ENCODE measurements at regions not wholly inside any gene's neighbourhood (a gene's known extent, or its start where the extent isn't known, plus 50 kb on each side); places are given as distances from the start of the nearest gene placed in this dataset.

GRCh38 chr16:64390102-64390501 lies 731.8 kb downstream of the CDH11 start:
- TF ChIP-seq, protein P1, sequence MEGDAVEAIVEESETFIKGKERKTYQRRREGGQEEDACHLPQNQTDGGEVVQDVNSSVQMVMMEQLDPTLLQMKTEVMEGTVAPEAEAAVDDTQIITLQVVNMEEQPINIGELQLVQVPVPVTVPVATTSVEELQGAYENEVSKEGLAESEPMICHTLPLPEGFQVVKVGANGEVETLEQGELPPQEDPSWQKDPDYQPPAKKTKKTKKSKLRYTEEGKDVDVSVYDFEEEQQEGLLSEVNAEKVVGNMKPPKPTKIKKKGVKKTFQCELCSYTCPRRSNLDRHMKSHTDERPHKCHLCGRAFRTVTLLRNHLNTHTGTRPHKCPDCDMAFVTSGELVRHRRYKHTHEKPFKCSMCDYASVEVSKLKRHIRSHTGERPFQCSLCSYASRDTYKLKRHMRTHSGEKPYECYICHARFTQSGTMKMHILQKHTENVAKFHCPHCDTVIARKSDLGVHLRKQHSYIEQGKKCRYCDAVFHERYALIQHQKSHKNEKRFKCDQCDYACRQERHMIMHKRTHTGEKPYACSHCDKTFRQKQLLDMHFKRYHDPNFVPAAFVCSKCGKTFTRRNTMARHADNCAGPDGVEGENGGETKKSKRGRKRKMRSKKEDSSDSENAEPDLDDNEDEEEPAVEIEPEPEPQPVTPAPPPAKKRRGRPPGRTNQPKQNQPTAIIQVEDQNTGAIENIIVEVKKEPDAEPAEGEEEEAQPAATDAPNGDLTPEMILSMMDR (IDR thresholded peaks at IDR 0.05): no peak
- ATAC-seq (ENCODE audit: insufficient number of reproducible peaks, low FRiP score, low read depth): no peak
- H3K27ac ChIP-seq: peak overlapping the region; percentile 77 to 81

DNA sequence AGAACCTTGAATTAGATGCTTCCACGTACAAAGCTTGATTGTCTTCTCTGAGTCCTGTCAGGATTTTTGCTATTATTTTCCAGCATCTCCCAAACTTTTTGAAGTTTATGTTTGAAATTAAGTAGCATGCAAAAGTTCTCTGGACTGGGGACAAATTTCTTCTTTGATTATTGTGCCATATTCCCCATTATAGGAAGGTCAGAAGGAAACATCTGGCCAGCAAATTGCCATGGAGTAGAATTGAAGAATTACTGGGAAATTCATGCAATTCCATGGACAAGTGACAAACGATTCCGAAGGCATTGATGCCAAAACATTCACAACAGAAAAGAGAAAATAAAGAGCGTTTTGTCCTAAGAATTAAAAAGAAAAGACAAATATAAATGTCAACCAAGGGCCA lies 737.2 kb downstream of the CDH11 start:
- Histone ChIP-seq H3K4me1 (ENCODE audit: control insufficient read depth in 1 of 2, low read depth in 2 of 2) (peaks cover 0 to 2% of the 10 kb centered on the region in 2 donors), H3K9me3 (no peaks in the 10 kb centered on the region), H3K27me3 (replicated peaks; ENCODE audit: insufficient read depth) (no peaks in the 10 kb centered on the region), H3K27ac (no peak overlapping the region), H3K36me3 (no peaks in the 10 kb centered on the region), H3K4me3 (no peak overlapping the region)
- no peak for DNase-seq (ENCODE audit: low spot score)
- TF ChIP-seq, protein P1 (IDR thresholded peaks at IDR 0.05): no peak
- ATAC-seq (ENCODE audit: insufficient number of reproducible peaks, low FRiP score, low read depth): no peak

More at GRCh38 chr16:64390102-64390501, 731.8 kb downstream of the CDH11 start:
- peaks cover 2 to 29% of the 10 kb centered on the region in 2 donors for H3K4me1 ChIP-seq (ENCODE audit: control insufficient read depth in 1 of 2, low read depth in 2 of 2)
- no peaks in the 10 kb centered on the region for H3K27me3 ChIP-seq (replicated peaks; ENCODE audit: insufficient read depth)
- DNase-seq (ENCODE audit: low spot score): no peak
- no peaks in the 10 kb centered on the region for H3K9me3 ChIP-seq
- H3K4me3 ChIP-seq: no peak overlapping the region
- H3K36me3 ChIP-seq: no peaks in the 10 kb centered on the region

DNA sequence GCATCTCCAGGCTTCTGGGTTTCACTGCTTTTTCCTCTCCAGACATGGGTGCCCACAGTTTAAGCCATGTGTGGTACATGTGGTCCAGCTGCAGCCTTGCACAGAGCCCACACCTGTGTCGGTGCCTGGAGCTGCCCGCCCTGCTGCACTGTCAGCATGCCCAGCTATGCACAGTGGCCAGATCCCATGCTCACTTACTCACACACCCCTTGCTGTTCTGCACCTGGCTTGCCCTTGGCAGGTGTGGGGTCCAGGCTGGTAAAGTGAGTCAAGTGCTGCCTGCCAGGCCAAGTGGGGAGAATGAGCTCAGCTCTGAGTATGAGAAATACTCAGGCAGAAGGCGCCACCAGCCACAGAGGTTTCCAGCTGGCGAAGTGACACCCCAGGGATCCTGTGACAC lies 739.9 kb downstream of the CDH11 start:
- no peaks in the 10 kb centered on the region for H3K27me3 ChIP-seq (replicated peaks; ENCODE audit: insufficient read depth)
- H3K9me3 ChIP-seq: no peaks in the 10 kb centered on the region
- H3K36me3 ChIP-seq: no peaks in the 10 kb centered on the region
- no peak overlapping the region for H3K27ac ChIP-seq
- DNase-seq (ENCODE audit: low spot score): no peak
- no peaks in the 10 kb centered on the region for H3K4me1 ChIP-seq (ENCODE audit: control insufficient read depth in 1 of 2, low read depth in 2 of 2)
- TF ChIP-seq, protein P1 (IDR thresholded peaks at IDR 0.05): no peak
- ATAC-seq (ENCODE audit: insufficient number of reproducible peaks, low FRiP score, low read depth): no peak
- no peak overlapping the region for H3K4me3 ChIP-seq

- DNase-seq (ENCODE audit: low spot score) (no peak), ATAC-seq (ENCODE audit: insufficient number of reproducible peaks, low FRiP score, low read depth) (no peak)
- H3K9me3 ChIP-seq: no peaks in the 10 kb centered on the region
- H3K4me3 ChIP-seq: no peak overlapping the region
- H3K27me3 ChIP-seq (replicated peaks; ENCODE audit: insufficient read depth): no peaks in the 10 kb centered on the region
- no peaks in the 10 kb centered on the region for H3K4me1 ChIP-seq (ENCODE audit: control insufficient read depth in 1 of 2, low read depth in 2 of 2)
- H3K27ac ChIP-seq: no peak overlapping the region
- H3K36me3 ChIP-seq: no peaks in the 10 kb centered on the region
- TF ChIP-seq, protein P1 (IDR thresholded peaks at IDR 0.05): no peak
Observed at GRCh38 chr16:64380751-64381150, 741.1 kb downstream of the CDH11 start.

- Histone ChIP-seq H3K4me3 (no peak overlapping the region), H3K9me3 (no peaks in the 10 kb centered on the region), H3K36me3 (no peaks in the 10 kb centered on the region), H3K4me1 (ENCODE audit: control insufficient read depth in 1 of 2, low read depth in 2 of 2) (no peaks in the 10 kb centered on the region), H3K27me3 (replicated peaks; ENCODE audit: insufficient read depth) (no peaks in the 10 kb centered on the region), H3K27ac (no peak overlapping the region)
- TF ChIP-seq, protein P1 (IDR thresholded peaks at IDR 0.05): no peak
- DNase-seq (ENCODE audit: low spot score) (no peak), ATAC-seq (ENCODE audit: insufficient number of reproducible peaks, low FRiP score, low read depth) (no peak)
Observed at GRCh38 chr16:64375391-64375980, 746.4 kb downstream of the CDH11 start.
